GM12878 (cell line): ENCODE measurements at regions not wholly inside any gene's neighbourhood (a gene's known extent, or its start where the extent isn't known, plus 50 kb on each side); places are given as distances from the start of the nearest gene placed in this dataset.

Source experiments
- ATAC-seq: fragments of 200-7000 bp; cut with Tn5 transposase; 3 replicates; pipeline ENCODE4 v1.9.1; 2020; ENCODE audit warnings: mild to moderate bottlenecking, moderate library complexity
- BruUV-seq: library from RNA; stranded (reverse); fragments of 400-500 nt; replicated peaks from 2 replicates; lab custom pipeline; 2021; lab: Mats Ljungman, UMichigan
- CTCF ChIA-PET: fragments of 300-600 bp; sonication (Branson Sonifier 250); formaldehyde crosslinking; extraction: SDS; loops from one replicate; lab custom pipeline; 2021; ENCODE audit warnings: inconsistent platforms; lab: Yijun Ruan, JAX
- POLR2A ChIA-PET: fragments of 350-600 bp; formaldehyde crosslinking; extraction: SDS; loops from one replicate; lab custom pipeline; 2021; ENCODE audit warnings: inconsistent platforms; lab: Charles Lee
- RAD21 ChIA-PET: fragments of 300-600 bp; sonication (Branson Sonifier 250); formaldehyde crosslinking; loops from one replicate; lab custom pipeline; 2023; ENCODE audit warnings: antibody characterized with exemption; ENCODE audit not compliant: unreplicated experiment; lab: Charles Lee
- SMC1A ChIA-PET: fragments of 300-600 bp; sonication (Branson Sonifier 250); formaldehyde crosslinking; loops from one replicate; lab custom pipeline; 2023; ENCODE audit not compliant: unreplicated experiment, uncharacterized antibody; lab: Charles Lee
- DNase-seq: peaks from one replicate; pipeline ENCODE4 v3.0.0-alpha.2; 2011; ENCODE audit warnings: low read depth, low spot score
- FAIRE-seq: peaks from 3 replicates; lab custom pipeline; 2011; peaks lifted over from hg19 to GRCh38; lab: Jason Lieb, UNC
- H2AFZ ChIP-seq: 2 replicates; pipeline ENCODE4 v1.6.0; 2011; ENCODE audit warnings: low read depth, low read length, control low read depth; ENCODE audit not compliant: control insufficient read depth
- H3K27ac ChIP-seq: 2 replicates; pipeline ENCODE4 v1.5.1; 2011; ENCODE audit warnings: control low read depth; ENCODE audit not compliant: control insufficient read depth, insufficient read depth
- H3K27me3 ChIP-seq, 2 experiments: replicated peaks in 1 of 2; 2 replicates each; pipeline versions ENCODE4 v1.6.0 to v1.6.1; 2011; ENCODE audit warnings: low read length in 1 of 2; ENCODE audit not compliant: control insufficient read depth in 2 of 2, insufficient read depth in 2 of 2
- H3K36me3 ChIP-seq, 2 experiments: 2 replicates each; pipeline ENCODE4 v1.5.1; 2011; ENCODE audit warnings: low read length in 1 of 2; ENCODE audit not compliant: control insufficient read depth in 2 of 2, insufficient read depth in 2 of 2
- H3K4me1 ChIP-seq: 2 replicates; pipeline ENCODE4 v1.6.1; 2011; ENCODE audit warnings: mild to moderate bottlenecking, low read length, moderate library complexity, mixed read lengths; ENCODE audit not compliant: control insufficient read depth, insufficient read depth
- H3K4me2 ChIP-seq: 2 replicates; pipeline ENCODE4 v1.6.0; 2011; ENCODE audit warnings: control low read depth; ENCODE audit not compliant: control insufficient read depth, insufficient read depth
- H3K4me3 ChIP-seq: fragments of 200-600 bp; sonication (generic); 2 replicates; pipeline ENCODE4 v1.5.1; 2016
- H3K79me2 ChIP-seq: 2 replicates; pipeline ENCODE4 v1.6.0; 2011; ENCODE audit warnings: low read length; ENCODE audit not compliant: control insufficient read depth, insufficient read depth
- H3K9ac ChIP-seq: 2 replicates; pipeline ENCODE4 v1.8.0; 2011; ENCODE audit warnings: low read length, control low read depth, mixed read lengths; ENCODE audit not compliant: control insufficient read depth, insufficient read depth
- H3K9me3 ChIP-seq: replicated peaks from 3 replicates; pipeline ENCODE4 v1.5.1; 2011; ENCODE audit warnings: mild to moderate bottlenecking, low read length; ENCODE audit not compliant: control insufficient read depth, insufficient read depth
- H4K20me1 ChIP-seq: 2 replicates; pipeline ENCODE4 v1.6.0; 2011; ENCODE audit not compliant: control insufficient read depth, insufficient read depth
- BACH1 ChIP-seq: fragments of 450-650 bp; IDR thresholded peaks from 2 replicates; pipeline ENCODE4 v1.6.1; 2017; ENCODE audit warnings: mild to moderate bottlenecking, borderline replicate concordance
- BRCA1 ChIP-seq: IDR thresholded peaks from 2 replicates; pipeline ENCODE4 v1.6.1; 2011; ENCODE audit warnings: low read depth, low read length, improper control_type of control experiment
- CBX5 ChIP-seq: sonication (generic); IDR thresholded peaks from 2 replicates; pipeline ENCODE4 v1.6.1; 2016; ENCODE audit warnings: low read depth, moderate library complexity, mild to moderate bottlenecking, inconsistent platforms
- CEBPB ChIP-seq, 2 experiments: fragments of 150-350 bp in 1 of 2; IDR thresholded peaks; 2 replicates each; pipeline ENCODE4 v1.6.1; 2012 to 2014; ENCODE audit warnings: low read depth in 2 of 2, low read length in 2 of 2, borderline replicate concordance in 1 of 2, inconsistent platforms in 1 of 2
- CREM ChIP-seq: IDR thresholded peaks from 2 replicates; pipeline ENCODE4 v1.6.1; 2014; ENCODE audit warnings: antibody characterized with exemption, low read depth
- GATAD2B ChIP-seq: fragments of 450-650 bp; conservative IDR thresholded peaks from 2 replicates; pipeline ENCODE4 v1.6.1; 2017; ENCODE audit warnings: low read depth, mild to moderate bottlenecking, moderate library complexity
- KAT2A ChIP-seq: conservative IDR thresholded peaks from 2 replicates; pipeline ENCODE4 v1.6.1; 2011; ENCODE audit warnings: low read depth, low read length; ENCODE audit not compliant: control insufficient read depth
- NBN ChIP-seq: fragments of 450-650 bp; IDR thresholded peaks from 2 replicates; pipeline ENCODE4 v1.6.1; 2016
- NKRF ChIP-seq: fragments of 450-650 bp; conservative IDR thresholded peaks from 2 replicates; pipeline ENCODE4 v1.6.1; 2017; ENCODE audit warnings: mild to moderate bottlenecking, moderate library complexity
- PBX3 ChIP-seq: IDR thresholded peaks from 2 replicates; pipeline ENCODE4 v1.6.1; 2011; ENCODE audit warnings: mild to moderate bottlenecking, low read depth, low read length, moderate library complexity; ENCODE audit not compliant: insufficient replicate concordance
- SIX5 ChIP-seq: IDR thresholded peaks from 2 replicates; pipeline ENCODE4 v1.6.1; 2011; ENCODE audit warnings: mild to moderate bottlenecking, low read depth, low read length, moderate library complexity; ENCODE audit not compliant: severe bottlenecking
- SKIL ChIP-seq: fragments of 450-650 bp; IDR thresholded peaks from 2 replicates; pipeline ENCODE4 v1.6.1; 2017; ENCODE audit warnings: mild to moderate bottlenecking, low read depth, inconsistent platforms; ENCODE audit not compliant: poor library complexity, severe bottlenecking
- SREBF1 ChIP-seq: IDR thresholded peaks from 2 replicates; pipeline ENCODE4 v1.6.1; 2012; ENCODE audit warnings: mild to moderate bottlenecking, low read length
- SRF ChIP-seq, 2 experiments: IDR thresholded peaks; 2 replicates each; pipeline ENCODE4 v1.6.1; 2011; ENCODE audit warnings: low read depth in 2 of 2, low read length in 2 of 2, mild to moderate bottlenecking in 1 of 2, moderate library complexity in 1 of 2
- TCF12 ChIP-seq: IDR thresholded peaks from 2 replicates; pipeline ENCODE4 v1.6.1; 2011; ENCODE audit warnings: low read depth, mild to moderate bottlenecking, low read length
- ZNF622 ChIP-seq: fragments of 450-650 bp; IDR thresholded peaks from 2 replicates; pipeline ENCODE4 v1.6.1; 2017; ENCODE audit warnings: mild to moderate bottlenecking, inconsistent platforms
- WGBS: methylation state at CpG from one replicate; pipeline ENCODE4 v1.1.6; 2016; ENCODE audit warnings: low lambda C conversion rate; ENCODE audit not compliant: insufficient replicate concordance, insufficient coverage; ENCODE audit errors: missing lambda C conversion rate; 5-methylcytosine and 5-hydroxymethylcytosine counted together
- in situ Hi-C: fragments of 300-500 bp; cut with MboI; formaldehyde crosslinking; loops from 9 replicates; pipeline ENCODE4 v1.14.3; 2018; ENCODE audit warnings: mixed read lengths
- intact Hi-C: fragments of 100-400 bp; cut with micrococcal nuclease; formaldehyde crosslinking; loops from one replicate; pipeline ENCODE4 v1.14.2; 2022; ENCODE audit not compliant: unreplicated experiment

GRCh38 chr9:108562176-108562575, 293.6 kb downstream of the ACTL7B start (continued):
- TF ChIP-seq CEBPB (IDR thresholded peaks at IDR 0.05; ENCODE audit: borderline replicate concordance in 1 of 2, low read depth in 2 of 2, low read length in 2 of 2) (no peak), CREM (no peak), KAT2A (no peak), TCF12 (no peak), SIX5 (no peak), PBX3 (no peak), GATAD2B (no peak), NKRF (no peak)
- TF ChIP-seq, all 136 proteins: peak for 0

GRCh38 chr9:108559432-108559831, 296.4 kb downstream of the ACTL7B start:
- CTCF ChIA-PET = no interaction called here
- RAD21 ChIA-PET = no interaction called here
- Histone ChIP-seq H3K27me3 (no peaks in the 10 kb centered on the region), H3K9ac (no peak overlapping the region), H3K4me1 (no peaks in the 10 kb centered on the region), H3K4me3 (no peak overlapping the region), H3K79me2 (no peaks in the 10 kb centered on the region), H3K36me3 (no peaks in the 10 kb centered on the region), H3K4me2 (no peak overlapping the region), H2AFZ (no peak overlapping the region), H3K27ac (no peak overlapping the region), H3K9me3 (no peaks in the 10 kb centered on the region), H4K20me1 (no peaks in the 10 kb centered on the region)
- no TSS peak for BruUV-seq
- DNase-seq (no peak), ATAC-seq (no peak), FAIRE-seq (no peak)
- POLR2A ChIA-PET = interaction anchor here (0.6 kb wide), 1 partner anchor 558 kb away, joined by 3 read pairs; no protein-coding TSS in a partner anchor
- SMC1A ChIA-PET = interaction anchor here (0.6 kb wide), 1 partner anchor 923 kb away, joined by 4 read pairs; no protein-coding TSS in a partner anchor
- 11% methylated on average over 2 of the region's 2 CpGs for WGBS
- in situ Hi-C loops = no loop called here
- intact Hi-C loops = no loop called here
- TF ChIP-seq NBN = no peak
- no peak for TF ChIP-seq BRCA1
- no peak for TF ChIP-seq ZNF622
- TF ChIP-seq CBX5 = no peak
- TF ChIP-seq SRF (IDR thresholded peaks at IDR 0.05; ENCODE audit: low read depth in 2 of 2, low read length in 2 of 2) = no peak
- no peak for TF ChIP-seq BACH1
- no peak for TF ChIP-seq SKIL
- no peak for TF ChIP-seq SREBF1
